ENCODE measurements at regions not wholly inside any gene's neighbourhood (a gene's known extent, or its start where the extent isn't known, plus 50 kb on each side); places are given as distances from the start of the nearest gene placed in this dataset.

DNA sequence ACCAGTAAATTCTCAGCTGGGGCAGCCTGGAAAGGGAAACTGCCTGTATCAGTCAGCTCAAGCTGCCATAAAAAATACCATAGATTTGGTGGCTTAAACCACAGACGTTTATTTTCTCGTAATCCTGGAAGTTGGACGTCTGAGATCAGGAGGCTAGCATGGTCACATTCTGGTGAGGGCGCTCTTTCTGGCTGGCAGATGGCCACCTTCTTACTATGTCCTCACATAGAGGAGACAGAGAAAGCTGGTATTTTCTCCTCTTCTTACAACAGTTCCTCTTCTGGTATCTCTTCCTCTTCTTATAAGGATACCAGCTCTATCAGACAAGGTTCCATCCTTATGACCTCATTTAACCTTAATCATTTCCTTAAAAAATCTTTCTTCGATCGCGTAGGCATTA is 50.5 kb upstream of the RFX3 start:
- no peak for TF ChIP-seq EGR1 (IDR thresholded peaks at IDR 0.05)
- no peak for TF ChIP-seq RAD21 (IDR thresholded peaks at IDR 0.05; ENCODE audit: low read depth)
- no peak for TF ChIP-seq EP300 (IDR thresholded peaks at IDR 0.05; ENCODE audit: borderline replicate concordance)
- no peak for TF ChIP-seq ZBTB7A (IDR thresholded peaks at IDR 0.05; ENCODE audit: low read depth)
- TF ChIP-seq TCF12 (IDR thresholded peaks at IDR 0.05; ENCODE audit: low read depth): no peak
- no peak for TF ChIP-seq TEAD4 (IDR thresholded peaks at IDR 0.05)
- TF ChIP-seq, protein P1, sequence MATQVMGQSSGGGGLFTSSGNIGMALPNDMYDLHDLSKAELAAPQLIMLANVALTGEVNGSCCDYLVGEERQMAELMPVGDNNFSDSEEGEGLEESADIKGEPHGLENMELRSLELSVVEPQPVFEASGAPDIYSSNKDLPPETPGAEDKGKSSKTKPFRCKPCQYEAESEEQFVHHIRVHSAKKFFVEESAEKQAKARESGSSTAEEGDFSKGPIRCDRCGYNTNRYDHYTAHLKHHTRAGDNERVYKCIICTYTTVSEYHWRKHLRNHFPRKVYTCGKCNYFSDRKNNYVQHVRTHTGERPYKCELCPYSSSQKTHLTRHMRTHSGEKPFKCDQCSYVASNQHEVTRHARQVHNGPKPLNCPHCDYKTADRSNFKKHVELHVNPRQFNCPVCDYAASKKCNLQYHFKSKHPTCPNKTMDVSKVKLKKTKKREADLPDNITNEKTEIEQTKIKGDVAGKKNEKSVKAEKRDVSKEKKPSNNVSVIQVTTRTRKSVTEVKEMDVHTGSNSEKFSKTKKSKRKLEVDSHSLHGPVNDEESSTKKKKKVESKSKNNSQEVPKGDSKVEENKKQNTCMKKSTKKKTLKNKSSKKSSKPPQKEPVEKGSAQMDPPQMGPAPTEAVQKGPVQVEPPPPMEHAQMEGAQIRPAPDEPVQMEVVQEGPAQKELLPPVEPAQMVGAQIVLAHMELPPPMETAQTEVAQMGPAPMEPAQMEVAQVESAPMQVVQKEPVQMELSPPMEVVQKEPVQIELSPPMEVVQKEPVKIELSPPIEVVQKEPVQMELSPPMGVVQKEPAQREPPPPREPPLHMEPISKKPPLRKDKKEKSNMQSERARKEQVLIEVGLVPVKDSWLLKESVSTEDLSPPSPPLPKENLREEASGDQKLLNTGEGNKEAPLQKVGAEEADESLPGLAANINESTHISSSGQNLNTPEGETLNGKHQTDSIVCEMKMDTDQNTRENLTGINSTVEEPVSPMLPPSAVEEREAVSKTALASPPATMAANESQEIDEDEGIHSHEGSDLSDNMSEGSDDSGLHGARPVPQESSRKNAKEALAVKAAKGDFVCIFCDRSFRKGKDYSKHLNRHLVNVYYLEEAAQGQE (IDR thresholded peaks at IDR 0.05; ENCODE audit: low read depth): no peak
- TF ChIP-seq, protein P2, sequence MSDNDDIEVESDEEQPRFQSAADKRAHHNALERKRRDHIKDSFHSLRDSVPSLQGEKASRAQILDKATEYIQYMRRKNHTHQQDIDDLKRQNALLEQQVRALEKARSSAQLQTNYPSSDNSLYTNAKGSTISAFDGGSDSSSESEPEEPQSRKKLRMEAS (IDR thresholded peaks at IDR 0.05): no peak
- no peak for TF ChIP-seq CREB1 (IDR thresholded peaks at IDR 0.05; ENCODE audit: low read depth)
- TF ChIP-seq, protein P3, sequence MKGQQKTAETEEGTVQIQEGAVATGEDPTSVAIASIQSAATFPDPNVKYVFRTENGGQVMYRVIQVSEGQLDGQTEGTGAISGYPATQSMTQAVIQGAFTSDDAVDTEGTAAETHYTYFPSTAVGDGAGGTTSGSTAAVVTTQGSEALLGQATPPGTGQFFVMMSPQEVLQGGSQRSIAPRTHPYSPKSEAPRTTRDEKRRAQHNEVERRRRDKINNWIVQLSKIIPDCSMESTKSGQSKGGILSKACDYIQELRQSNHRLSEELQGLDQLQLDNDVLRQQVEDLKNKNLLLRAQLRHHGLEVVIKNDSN (IDR thresholded peaks at IDR 0.05): no peak
- no peak for TF ChIP-seq TAF1 (IDR thresholded peaks at IDR 0.05; ENCODE audit: low read depth)
- no peak for TF ChIP-seq NFIC (IDR thresholded peaks at IDR 0.05)
- TF ChIP-seq YY1 (IDR thresholded peaks at IDR 0.05; ENCODE audit: low read depth): no peak
- no peak for TF ChIP-seq CEBPB (IDR thresholded peaks at IDR 0.05)
- no peak for TF ChIP-seq FOXM1 (IDR thresholded peaks at IDR 0.05; ENCODE audit: borderline replicate concordance, low read depth)

DNA sequence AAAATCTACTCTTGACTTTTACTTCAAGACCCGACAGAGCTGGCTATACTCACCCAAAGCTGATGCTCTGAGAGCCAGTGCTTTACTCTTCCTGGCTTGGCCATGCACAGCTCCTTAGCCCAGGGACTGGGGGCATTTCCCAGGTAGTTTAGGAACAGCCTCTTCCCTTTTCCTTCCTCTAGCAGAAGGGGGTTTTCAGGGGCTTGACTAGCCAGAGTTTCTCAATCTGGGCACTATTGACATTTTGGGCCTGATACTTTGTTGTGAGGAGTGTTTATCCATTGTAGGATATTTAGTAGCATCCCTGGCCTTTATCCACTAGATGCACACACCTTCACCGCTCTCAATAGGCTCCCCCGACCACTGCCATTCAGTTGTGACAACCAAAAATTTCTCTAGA is 50.0 kb upstream of the RFX3 start:
- no peak for TF ChIP-seq ZBTB7A (IDR thresholded peaks at IDR 0.05; ENCODE audit: low read depth)
- no peak for TF ChIP-seq NFIC (IDR thresholded peaks at IDR 0.05)
- TF ChIP-seq, protein P2 (IDR thresholded peaks at IDR 0.05): no peak
- TF ChIP-seq, protein P3 (IDR thresholded peaks at IDR 0.05): no peak
- no peak for TF ChIP-seq FOXM1 (IDR thresholded peaks at IDR 0.05; ENCODE audit: borderline replicate concordance, low read depth)
- no peak for TF ChIP-seq CEBPB (IDR thresholded peaks at IDR 0.05)
- no peak for TF ChIP-seq RAD21 (IDR thresholded peaks at IDR 0.05; ENCODE audit: low read depth)
- no peak for TF ChIP-seq CREB1 (IDR thresholded peaks at IDR 0.05; ENCODE audit: low read depth)
- no peak for TF ChIP-seq YY1 (IDR thresholded peaks at IDR 0.05; ENCODE audit: low read depth)
- TF ChIP-seq, protein P1 (IDR thresholded peaks at IDR 0.05; ENCODE audit: low read depth): no peak
- no peak for TF ChIP-seq TEAD4 (IDR thresholded peaks at IDR 0.05)
- no peak for TF ChIP-seq TCF12 (IDR thresholded peaks at IDR 0.05; ENCODE audit: low read depth)
- no peak for TF ChIP-seq TAF1 (IDR thresholded peaks at IDR 0.05; ENCODE audit: low read depth)
- no peak for TF ChIP-seq EP300 (IDR thresholded peaks at IDR 0.05; ENCODE audit: borderline replicate concordance)
- no peak for TF ChIP-seq EGR1 (IDR thresholded peaks at IDR 0.05)

Measured in Ishikawa (cell line).